Stimulated activated memory B cell treated with anti-CD40 and anti-IgM and Interleukin-4, amounts not matched to agents 10 μg/mL and 1 μg/mL and 100 μg/mL, for 72 hours (primary cell): ENCODE measurements at regions not wholly inside any gene's neighbourhood (a gene's known extent, or its start where the extent isn't known, plus 50 kb on each side); places are given as distances from the start of the nearest gene placed in this dataset.
A peak's percentile ranks its signal among the peaks of the same experiment; 100 is the strongest.
"Not testable (repeated sequence)": the region's sequence is repeated elsewhere in the genome, so short reads cannot be mapped to it uniquely, and the experiment has no call there.

Source experiments
- ATAC-seq: fragments of 150-1000 bp; cut with Tn5 transposase; 2 replicates; pipeline ENCODE4 v1.10.0; 2021
- H3K27ac Mint-ChIP-seq: one replicate; pipeline ENCODE4 v1.8.0; 2022; ENCODE audit warnings: mild to moderate bottlenecking, mixed read lengths
- H3K27me3 Mint-ChIP-seq: one replicate; pipeline ENCODE4 v1.8.0; 2022; ENCODE audit warnings: mixed read lengths
- H3K36me3 Mint-ChIP-seq: one replicate; pipeline ENCODE4 v1.8.0; 2022; ENCODE audit warnings: mixed read lengths
- H3K4me1 Mint-ChIP-seq: one replicate; pipeline ENCODE4 v1.8.0; 2022; ENCODE audit warnings: mixed read lengths
- H3K4me3 Mint-ChIP-seq: one replicate; pipeline ENCODE4 v1.8.0; 2022; ENCODE audit warnings: mild to moderate bottlenecking, moderate library complexity, mixed read lengths
- H3K9me3 Mint-ChIP-seq: one replicate; pipeline ENCODE4 v1.8.0; 2022; ENCODE audit warnings: mixed read lengths

DNA sequence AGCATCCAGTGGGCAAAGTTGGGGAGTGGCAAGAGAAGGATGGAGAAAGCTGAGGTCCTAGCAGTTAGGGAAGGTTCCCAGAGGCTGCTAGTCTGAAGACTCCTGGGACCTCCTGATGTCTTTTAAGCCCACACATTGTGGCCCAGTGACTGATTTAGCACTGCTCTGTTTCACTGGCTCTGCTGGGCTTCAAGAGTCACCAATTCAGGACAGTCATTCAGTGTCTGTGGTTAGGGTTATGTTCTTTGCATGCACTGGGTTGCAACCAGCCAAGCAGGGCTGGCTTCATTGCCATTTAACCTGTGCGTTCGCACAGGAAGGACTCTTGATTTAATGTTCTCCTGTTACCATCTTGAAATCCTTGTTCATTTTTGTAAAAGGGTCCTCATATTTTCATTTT lies 199.2 kb downstream of the ICOS start:
- Mint-ChIP-seq H3K9me3 (no peaks in the 10 kb centered on the region), H3K27me3 (peaks cover 5% of the 10 kb centered on the region), H3K4me3 (no peak overlapping the region), H3K4me1 (no peaks in the 10 kb centered on the region), H3K36me3 (no peaks in the 10 kb centered on the region), H3K27ac (no peak overlapping the region)
- ATAC-seq = no peak

DNA sequence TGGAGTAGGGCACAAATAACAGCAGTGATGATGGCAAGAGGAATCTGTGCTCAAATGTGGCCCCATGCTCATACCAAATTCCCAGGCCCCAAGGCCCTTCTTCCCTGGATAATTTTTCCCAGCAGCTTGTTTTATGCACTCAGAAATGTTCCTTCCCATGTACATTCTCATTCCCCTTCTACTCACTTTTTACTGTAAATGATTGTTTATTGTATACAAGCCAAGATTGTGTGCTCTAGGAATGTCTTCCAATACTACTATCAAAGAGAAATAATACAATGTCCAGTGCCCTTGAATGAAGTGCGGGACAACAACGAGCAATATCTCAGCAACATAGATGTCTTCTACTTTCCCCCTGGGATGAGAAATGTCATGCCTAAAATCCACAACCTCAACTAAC lies 201.6 kb downstream of the ICOS start:
- no peak for ATAC-seq

DNA sequence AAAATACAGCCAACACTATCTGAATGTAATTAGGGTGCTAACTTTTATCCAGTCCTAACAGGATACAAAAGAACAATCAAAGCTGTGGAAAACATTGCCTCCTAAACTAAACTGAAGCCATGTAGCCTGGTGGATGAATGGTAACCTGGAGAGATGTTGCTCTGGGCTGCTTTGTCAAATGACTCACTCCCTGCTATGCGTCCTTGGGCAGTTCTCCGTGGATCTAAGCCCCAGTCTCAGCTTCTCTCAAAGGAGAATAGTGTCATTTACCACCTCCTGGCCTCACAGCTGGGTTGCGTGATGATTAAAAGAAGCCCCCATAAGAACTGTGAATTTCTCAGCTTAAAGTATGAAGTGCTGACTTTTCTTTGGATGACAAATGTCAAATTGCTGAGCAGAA lies 203.7 kb downstream of the ICOS start:
- peaks cover under 1% of the 10 kb centered on the region for H3K27me3 Mint-ChIP-seq
- H3K9me3 Mint-ChIP-seq = no peaks in the 10 kb centered on the region
- no peak for ATAC-seq

More for the DNA sequence above, 201.6 kb downstream of the ICOS start:
- H3K4me1 Mint-ChIP-seq = no peaks in the 10 kb centered on the region
- H3K27ac Mint-ChIP-seq = no peak overlapping the region
- H3K36me3 Mint-ChIP-seq = no peaks in the 10 kb centered on the region
- no peaks in the 10 kb centered on the region for H3K9me3 Mint-ChIP-seq
- no peaks in the 10 kb centered on the region for H3K27me3 Mint-ChIP-seq
- no peak overlapping the region for H3K4me3 Mint-ChIP-seq

DNA sequence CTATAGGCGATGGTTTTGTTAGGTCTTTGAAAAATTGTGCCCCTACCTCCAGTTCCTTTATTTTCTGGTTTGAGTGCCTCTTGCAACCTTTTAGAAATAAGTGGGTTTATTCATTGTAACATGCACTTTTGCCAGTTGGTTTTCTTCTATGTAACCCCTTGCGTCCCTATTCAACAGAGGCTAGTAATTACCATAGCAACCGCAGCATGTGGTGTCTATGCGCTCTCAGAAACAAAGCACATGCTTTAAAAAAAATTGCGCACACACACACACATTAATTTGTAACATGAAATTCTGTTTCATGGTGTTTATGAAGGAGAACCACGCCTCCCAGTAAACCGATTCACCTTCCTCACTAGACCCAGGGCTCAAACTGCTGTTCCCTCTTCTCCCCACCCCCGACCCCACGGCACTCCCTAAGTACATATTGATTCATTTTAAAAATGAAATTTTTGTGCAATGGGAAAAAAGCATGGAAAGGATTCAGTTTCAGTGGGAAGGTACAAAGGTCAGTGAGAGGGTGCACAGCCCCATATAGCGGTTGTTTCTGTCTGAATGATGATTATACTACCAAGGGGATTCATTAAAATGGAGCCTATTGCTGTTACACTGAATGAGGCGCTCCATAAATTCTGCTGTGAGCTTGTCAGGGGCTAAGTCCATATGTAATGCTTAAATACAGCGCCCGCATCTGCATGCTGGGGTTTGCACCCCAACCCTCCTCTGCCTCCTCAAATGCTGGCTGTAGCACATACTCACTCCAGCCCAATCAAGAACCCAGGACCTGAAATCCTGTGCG lies 206.9 kb downstream of the ICOS start:
- Mint-ChIP-seq H3K36me3 (no peaks in the 10 kb centered on the region), H3K4me1 (peaks cover 12% of the 10 kb centered on the region), H3K27me3 (peaks cover 25% of the 10 kb centered on the region), H3K27ac (no peak overlapping the region), H3K4me3 (no peak overlapping the region), H3K9me3 (no peaks in the 10 kb centered on the region)
- ATAC-seq = no peak

More for the DNA sequence above, 203.7 kb downstream of the ICOS start:
- H3K36me3 Mint-ChIP-seq = no peaks in the 10 kb centered on the region
- no peak overlapping the region for H3K27ac Mint-ChIP-seq
- no peak overlapping the region for H3K4me3 Mint-ChIP-seq
- peaks cover 3% of the 10 kb centered on the region for H3K4me1 Mint-ChIP-seq

DNA sequence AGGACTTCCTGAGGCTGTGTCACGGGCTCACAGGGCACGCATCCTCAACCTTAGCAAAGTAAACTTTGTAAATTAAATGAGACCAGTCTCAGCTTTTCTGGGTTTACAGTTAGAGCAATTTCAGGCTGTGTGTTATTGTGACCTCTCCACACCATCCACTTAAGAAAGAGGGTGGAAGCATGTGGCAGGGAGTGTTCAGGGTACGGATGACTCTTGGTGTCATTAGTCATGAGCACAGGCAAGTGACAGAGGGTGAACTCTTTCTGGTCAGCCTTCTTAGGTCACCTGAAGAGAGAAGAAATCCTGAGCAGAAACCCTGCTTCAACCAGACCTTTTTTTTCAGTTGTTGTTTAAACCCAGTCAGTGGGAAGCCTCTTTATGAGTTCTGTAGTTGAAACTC lies 207.9 kb downstream of the ICOS start:
- H3K9me3 Mint-ChIP-seq = no peaks in the 10 kb centered on the region
- no peak overlapping the region for H3K4me3 Mint-ChIP-seq
- ATAC-seq = no peak
- H3K27ac Mint-ChIP-seq = no peak overlapping the region
- H3K27me3 Mint-ChIP-seq = peaks cover 32% of the 10 kb centered on the region
- H3K36me3 Mint-ChIP-seq = no peaks in the 10 kb centered on the region
- H3K4me1 Mint-ChIP-seq = peaks cover 12% of the 10 kb centered on the region

DNA sequence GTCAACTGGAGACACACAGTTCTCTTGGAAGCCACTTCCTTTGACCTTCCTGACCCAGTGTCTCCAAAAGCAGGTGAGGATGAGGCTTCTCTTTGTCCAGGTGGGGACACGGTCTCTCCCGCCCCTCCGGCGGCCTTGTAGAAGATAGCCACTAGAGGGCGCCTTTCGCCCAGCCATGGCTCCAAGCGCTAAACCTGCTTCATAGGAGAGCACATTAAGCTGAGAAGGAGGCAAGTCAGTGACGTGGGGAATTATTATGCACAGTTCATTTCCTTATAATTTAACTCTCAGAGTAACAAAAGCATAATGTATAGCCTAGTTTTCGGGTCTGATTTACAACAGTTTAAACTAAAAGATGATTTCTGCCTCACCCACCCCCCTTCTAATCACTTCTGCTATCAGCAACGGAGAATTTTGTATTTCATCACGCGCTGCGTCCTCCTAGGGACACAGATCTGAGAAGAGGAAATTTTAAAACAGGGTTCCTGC lies 208.7 kb downstream of the ICOS start:
- H3K4me1 Mint-ChIP-seq = peaks cover 12% of the 10 kb centered on the region
- peak overlapping the region; percentile 28 for H3K4me3 Mint-ChIP-seq
- peak; percentile 76 for ATAC-seq
- no peaks in the 10 kb centered on the region for H3K9me3 Mint-ChIP-seq
- no peak overlapping the region for H3K27ac Mint-ChIP-seq
- H3K27me3 Mint-ChIP-seq = peaks cover 32% of the 10 kb centered on the region
- H3K36me3 Mint-ChIP-seq = no peaks in the 10 kb centered on the region

DNA sequence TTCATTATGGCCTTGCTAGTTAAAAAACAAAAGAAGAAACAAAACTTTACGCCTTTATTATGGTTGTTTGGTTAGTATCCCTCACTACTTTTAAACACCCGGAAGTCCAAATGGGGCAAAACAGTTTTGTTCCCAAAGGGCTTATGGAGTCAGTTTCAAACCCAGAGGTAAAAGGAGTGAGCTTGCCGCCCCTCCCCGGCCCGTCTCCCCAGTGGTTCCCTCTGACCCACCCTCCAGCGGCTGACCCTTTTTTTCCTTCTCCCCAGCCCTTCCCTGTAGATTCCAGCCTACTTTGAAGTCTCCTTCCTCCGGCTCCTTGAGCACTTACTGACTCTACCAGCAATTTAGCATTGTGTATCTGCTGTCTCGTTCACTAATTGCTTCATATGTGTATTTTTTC lies 209.2 kb downstream of the ICOS start:
- peak overlapping the region; percentile 28 for H3K4me3 Mint-ChIP-seq

DNA sequence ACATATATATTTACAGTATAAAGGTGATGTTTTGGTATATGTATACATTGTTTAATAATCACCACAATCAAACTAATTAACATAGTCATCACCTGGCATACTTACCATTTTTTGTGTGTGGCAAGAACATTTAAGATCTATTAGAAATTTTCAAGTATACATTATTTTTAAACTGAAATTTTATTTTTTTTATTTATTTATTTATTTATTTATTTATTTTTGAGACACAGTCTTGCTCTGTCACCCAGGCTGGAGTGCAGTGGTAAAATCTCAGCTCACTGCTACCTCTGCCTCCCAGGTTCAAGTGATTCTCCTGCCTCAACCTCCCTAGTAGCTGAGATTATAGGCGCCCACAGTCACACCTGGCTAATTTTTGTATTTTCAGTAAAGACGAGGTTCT lies 210.5 kb downstream of the ICOS start:
- Mint-ChIP-seq H3K4me1 (peaks cover 12% of the 10 kb centered on the region), H3K27me3 (peaks cover 32% of the 10 kb centered on the region)
- H3K27ac Mint-ChIP-seq, H3K9me3 Mint-ChIP-seq, ATAC-seq, H3K4me3 Mint-ChIP-seq, H3K36me3 Mint-ChIP-seq: not testable (repeated sequence)

More for the DNA sequence above, 209.2 kb downstream of the ICOS start:
- Mint-ChIP-seq H3K9me3 (no peaks in the 10 kb centered on the region), H3K4me1 (peaks cover 12% of the 10 kb centered on the region), H3K36me3 (no peaks in the 10 kb centered on the region), H3K27me3 (peaks cover 32% of the 10 kb centered on the region), H3K27ac (no peak overlapping the region)
- ATAC-seq = no peak

DNA sequence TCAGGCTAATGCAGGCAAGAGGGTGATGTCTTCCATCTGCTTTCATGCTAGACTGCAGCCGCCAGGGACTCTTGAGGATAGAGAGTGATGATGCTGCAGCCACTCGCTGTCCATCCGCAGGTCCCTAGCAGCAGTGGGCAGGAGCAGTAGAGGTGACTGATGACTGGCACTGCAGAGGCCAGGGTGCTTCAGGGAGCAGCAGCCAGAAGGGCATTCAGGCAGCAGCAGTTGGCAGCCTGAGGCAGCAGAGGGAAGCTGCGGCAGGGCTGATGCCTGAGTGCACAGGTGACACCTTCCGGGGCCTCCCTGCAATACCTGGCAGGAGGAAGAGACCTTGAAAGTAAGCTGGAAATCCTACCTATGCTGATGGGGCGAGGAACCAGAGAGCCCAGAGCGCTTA lies 214.2 kb downstream of the ICOS start:
- ATAC-seq = no peak
- Mint-ChIP-seq H3K4me1 (peaks cover 4% of the 10 kb centered on the region), H3K27ac (no peak overlapping the region), H3K9me3 (no peaks in the 10 kb centered on the region), H3K36me3 (no peaks in the 10 kb centered on the region), H3K4me3 (no peak overlapping the region), H3K27me3 (peaks cover 26% of the 10 kb centered on the region)

DNA sequence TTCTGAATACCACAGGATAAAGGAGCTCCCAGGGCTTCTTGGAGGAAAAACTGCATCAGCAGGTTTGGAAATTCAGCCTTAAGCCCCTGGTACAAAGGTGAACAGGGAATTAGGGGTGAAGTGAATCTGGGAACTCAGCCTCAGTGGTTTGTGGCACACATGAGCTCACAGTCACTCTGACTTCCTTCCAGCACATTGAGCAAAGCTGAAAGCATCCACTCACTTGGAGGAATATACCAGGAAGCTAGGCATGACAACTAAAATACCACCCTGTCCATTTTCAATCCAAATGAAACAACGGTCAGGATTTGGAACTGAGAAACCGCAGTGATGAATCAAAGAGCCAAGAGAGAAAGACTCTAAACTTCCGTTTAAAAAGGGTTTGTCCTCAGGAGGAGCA lies 216.1 kb downstream of the ICOS start:
- Mint-ChIP-seq H3K4me1 (no peaks in the 10 kb centered on the region), H3K27me3 (peaks cover 15% of the 10 kb centered on the region), H3K27ac (no peak overlapping the region), H3K9me3 (peaks cover 7% of the 10 kb centered on the region), H3K4me3 (no peak overlapping the region), H3K36me3 (no peaks in the 10 kb centered on the region)
- ATAC-seq = no peak

DNA sequence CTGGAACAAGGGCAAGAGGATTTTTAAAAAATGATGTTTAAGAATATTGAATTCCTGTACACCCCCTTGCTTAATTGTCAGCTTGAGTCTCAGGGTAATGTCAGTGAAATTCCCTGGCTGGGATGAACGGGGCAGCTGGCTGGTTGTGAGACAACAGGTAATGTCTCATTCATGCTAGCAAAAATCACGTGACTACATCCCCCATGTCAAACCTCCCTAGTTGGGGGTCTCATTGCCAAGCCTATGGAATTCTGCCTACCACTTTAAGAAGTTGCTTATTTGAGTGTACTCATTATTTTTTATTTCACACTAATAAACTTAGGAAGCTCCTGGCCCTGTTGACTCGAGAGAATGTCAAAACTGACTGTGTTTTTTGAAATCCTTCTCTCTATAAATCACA lies 218.3 kb downstream of the ICOS start:
- Mint-ChIP-seq H3K4me3 (no peak overlapping the region), H3K9me3 (peaks cover 7% of the 10 kb centered on the region), H3K27me3 (no peaks in the 10 kb centered on the region), H3K27ac (no peak overlapping the region), H3K36me3 (no peaks in the 10 kb centered on the region), H3K4me1 (no peaks in the 10 kb centered on the region)
- no peak for ATAC-seq

DNA sequence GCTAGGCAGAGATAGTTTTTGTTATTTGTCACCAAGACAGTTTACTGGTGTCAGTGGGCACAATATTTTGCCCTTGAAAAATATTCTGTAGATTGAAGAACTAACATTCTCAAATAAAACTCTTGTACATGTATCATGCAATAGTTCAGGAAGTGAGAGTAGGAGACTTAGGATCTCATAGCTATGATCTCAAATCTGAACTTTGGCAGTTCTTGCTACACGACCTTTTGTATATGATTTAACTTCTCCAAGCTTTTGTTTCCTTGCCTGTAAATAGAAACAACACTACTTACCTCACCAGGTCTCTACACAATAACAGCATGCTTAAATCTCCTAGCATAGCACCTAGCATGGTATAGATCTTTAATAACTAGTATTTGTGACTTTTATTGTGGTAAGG lies 219.9 kb downstream of the ICOS start:
- no peak overlapping the region for H3K4me3 Mint-ChIP-seq
- H3K4me1 Mint-ChIP-seq = no peaks in the 10 kb centered on the region
- peaks cover 11% of the 10 kb centered on the region for H3K27me3 Mint-ChIP-seq
- H3K9me3 Mint-ChIP-seq = peaks cover 7% of the 10 kb centered on the region
- H3K27ac Mint-ChIP-seq = no peak overlapping the region
- no peaks in the 10 kb centered on the region for H3K36me3 Mint-ChIP-seq
- ATAC-seq = no peak

DNA sequence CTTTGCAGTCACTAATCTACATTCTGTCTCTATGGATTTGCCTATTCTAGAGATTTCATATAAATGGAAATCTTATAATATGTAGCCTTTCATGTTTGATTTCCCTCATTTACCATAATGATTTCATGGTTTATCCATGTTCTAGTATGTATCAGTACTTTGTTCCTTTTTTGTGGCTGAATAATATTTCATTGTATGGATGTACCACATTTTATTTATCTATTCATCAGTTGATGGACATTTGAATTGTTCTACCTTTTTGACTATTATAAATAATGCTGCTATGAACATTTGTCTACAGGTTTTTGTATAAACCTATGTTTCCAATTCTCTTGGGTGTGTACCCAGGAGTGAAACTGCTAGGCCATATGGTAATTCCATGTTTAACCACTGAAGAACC lies 221.1 kb downstream of the ICOS start:
- Mint-ChIP-seq H3K4me1 (no peaks in the 10 kb centered on the region), H3K27me3 (peaks cover 18% of the 10 kb centered on the region), H3K36me3 (no peaks in the 10 kb centered on the region), H3K4me3 (no peak overlapping the region), H3K27ac (no peak overlapping the region), H3K9me3 (peaks cover 7% of the 10 kb centered on the region)
- ATAC-seq = no peak

DNA sequence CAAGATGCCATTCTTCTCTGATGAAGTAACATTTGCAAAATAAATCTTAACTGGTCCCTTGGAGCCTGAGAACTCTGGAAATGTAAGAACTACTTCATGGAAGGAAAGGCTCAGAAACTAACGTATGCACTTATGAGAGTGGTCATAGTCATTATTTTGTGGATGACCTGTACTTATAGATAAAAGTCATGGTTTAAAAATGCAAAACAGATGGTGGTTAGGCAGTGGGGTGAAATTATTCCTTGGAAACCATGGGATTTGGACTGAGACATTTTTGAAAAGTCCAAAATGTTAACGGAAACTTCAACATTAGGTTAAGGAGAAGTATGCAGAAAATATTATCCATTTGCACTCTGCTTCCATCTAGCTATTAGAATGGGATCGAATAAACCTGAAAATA lies 223.0 kb downstream of the ICOS start:
- no peaks in the 10 kb centered on the region for H3K36me3 Mint-ChIP-seq
- H3K27ac Mint-ChIP-seq = no peak overlapping the region
- H3K4me3 Mint-ChIP-seq = no peak overlapping the region
- ATAC-seq = no peak
- H3K27me3 Mint-ChIP-seq = peaks cover 18% of the 10 kb centered on the region
- H3K9me3 Mint-ChIP-seq = peaks cover 11% of the 10 kb centered on the region
- no peaks in the 10 kb centered on the region for H3K4me1 Mint-ChIP-seq

DNA sequence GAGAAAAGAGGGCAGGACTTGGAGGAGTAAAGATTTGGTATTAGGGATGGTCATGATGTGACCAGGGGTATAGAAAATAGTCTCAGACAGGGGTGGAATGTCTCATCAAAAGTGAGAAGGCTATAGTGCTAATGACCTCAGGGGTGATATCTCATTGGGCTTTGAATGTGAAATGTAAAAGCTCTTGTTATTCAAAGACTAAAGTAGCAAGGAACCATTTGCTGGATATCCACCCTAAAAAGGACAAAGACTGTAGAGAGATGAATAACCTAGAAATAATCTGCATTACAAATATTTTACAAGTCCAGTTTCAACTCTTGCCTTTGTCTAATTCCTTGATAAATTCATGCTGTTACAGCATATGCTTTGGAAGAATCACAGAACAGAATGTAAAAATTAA lies 224.4 kb downstream of the ICOS start:
- Mint-ChIP-seq H3K9me3 (peaks cover 11% of the 10 kb centered on the region), H3K4me1 (no peaks in the 10 kb centered on the region), H3K27me3 (peaks cover 18% of the 10 kb centered on the region), H3K27ac (no peak overlapping the region), H3K36me3 (no peaks in the 10 kb centered on the region), H3K4me3 (no peak overlapping the region)
- ATAC-seq = no peak

DNA sequence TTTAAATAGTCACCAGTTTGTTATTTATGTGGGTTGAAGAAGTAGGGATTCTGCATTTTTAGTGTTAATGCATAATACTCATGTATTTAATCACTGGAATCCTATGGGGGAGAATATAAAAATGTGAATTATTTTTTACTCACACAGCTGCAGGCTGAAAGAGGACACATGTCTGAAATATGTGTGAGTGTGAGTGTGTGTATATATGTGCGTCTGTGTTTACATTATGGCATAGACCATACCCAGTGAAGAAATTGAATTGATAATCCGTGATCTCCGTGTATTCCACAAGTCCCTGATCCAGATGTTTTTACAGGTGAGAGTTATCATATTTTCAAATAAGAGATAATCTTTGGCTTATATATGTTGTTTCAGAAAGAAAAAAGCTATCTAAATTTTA lies 225.3 kb downstream of the ICOS start:
- peaks cover 9% of the 10 kb centered on the region for H3K9me3 Mint-ChIP-seq

More for the DNA sequence above, 225.3 kb downstream of the ICOS start:
- no peak for ATAC-seq
- H3K27ac Mint-ChIP-seq = no peak overlapping the region
- no peaks in the 10 kb centered on the region for H3K4me1 Mint-ChIP-seq
- H3K36me3 Mint-ChIP-seq = no peaks in the 10 kb centered on the region
- no peak overlapping the region for H3K4me3 Mint-ChIP-seq
- peaks cover 18% of the 10 kb centered on the region for H3K27me3 Mint-ChIP-seq
